ENCODE measurements at regions not wholly inside any gene's neighbourhood (a gene's known extent, or its start where the extent isn't known, plus 50 kb on each side); places are given as distances from the start of the nearest gene placed in this dataset.

DNA sequence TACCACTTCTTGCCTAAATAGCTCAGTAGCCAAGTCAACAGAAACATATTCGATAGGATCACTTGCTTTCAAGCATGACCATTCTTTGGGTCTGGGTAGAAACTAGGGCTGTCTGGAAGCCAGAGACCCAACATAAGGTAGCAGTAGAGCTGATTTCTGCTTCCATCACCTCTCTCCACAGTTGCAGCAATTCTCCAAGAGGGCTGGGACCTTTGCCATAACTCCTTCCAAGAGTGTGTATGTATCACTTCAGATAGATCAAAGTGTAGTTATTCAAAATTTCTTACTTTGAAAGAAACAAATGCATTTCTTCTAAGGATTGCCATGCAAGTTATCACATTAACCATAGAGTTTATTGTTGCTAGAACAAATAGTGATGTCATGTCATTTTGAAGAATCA is 172.0 kb upstream of the GALNT5 start:
- DNase-seq = no peak
- Histone ChIP-seq H3K9me2 (ENCODE audit: insufficient read depth) (no peaks in the 10 kb centered on the region), H3K79me2 (ENCODE audit: insufficient read depth) (no peaks in the 10 kb centered on the region), H3K27me3 (replicated peaks; ENCODE audit: insufficient read depth) (no peaks in the 10 kb centered on the region), H3K27ac (no peak overlapping the region), H3K9ac (no peak overlapping the region), H3F3A (ENCODE audit: insufficient read depth) (0 out of 2 replicates have a peak, but pooled peaks cover 4% of the 10 kb centered on the region), H3K4me2 (ENCODE audit: unreplicated experiment) (no peak overlapping the region), H2AFZ (no peak overlapping the region), H3K36me3 (ENCODE audit: low read depth) (no peaks in the 10 kb centered on the region), H3K9me3 (ENCODE audit: low read depth) (no peaks in the 10 kb centered on the region), H3K4me1 (ENCODE audit: insufficient read depth) (peaks cover 20% of the 10 kb centered on the region), H3K4me3 (no peak overlapping the region), H4K20me1 (ENCODE audit: insufficient read depth) (no peaks in the 10 kb centered on the region)
- in situ Hi-C loops (cut with MboI) = no loop called here
- WGBS, 2 experiments (ENCODE audit: low coverage in 1 of 2, low lambda C conversion rate in 2 of 2, missing lambda C conversion rate in 2 of 2) = 85 to 95% methylated on average over 1 of the region's 1 CpG
- no peak for TF ChIP-seq EZH2phosphoT487 (IDR thresholded peaks at IDR 0.05; ENCODE audit: insufficient read depth, low read depth)
- no peak for TF ChIP-seq EZH2 (IDR thresholded peaks at IDR 0.05; ENCODE audit: insufficient read depth, poor library complexity, severe bottlenecking)

DNA sequence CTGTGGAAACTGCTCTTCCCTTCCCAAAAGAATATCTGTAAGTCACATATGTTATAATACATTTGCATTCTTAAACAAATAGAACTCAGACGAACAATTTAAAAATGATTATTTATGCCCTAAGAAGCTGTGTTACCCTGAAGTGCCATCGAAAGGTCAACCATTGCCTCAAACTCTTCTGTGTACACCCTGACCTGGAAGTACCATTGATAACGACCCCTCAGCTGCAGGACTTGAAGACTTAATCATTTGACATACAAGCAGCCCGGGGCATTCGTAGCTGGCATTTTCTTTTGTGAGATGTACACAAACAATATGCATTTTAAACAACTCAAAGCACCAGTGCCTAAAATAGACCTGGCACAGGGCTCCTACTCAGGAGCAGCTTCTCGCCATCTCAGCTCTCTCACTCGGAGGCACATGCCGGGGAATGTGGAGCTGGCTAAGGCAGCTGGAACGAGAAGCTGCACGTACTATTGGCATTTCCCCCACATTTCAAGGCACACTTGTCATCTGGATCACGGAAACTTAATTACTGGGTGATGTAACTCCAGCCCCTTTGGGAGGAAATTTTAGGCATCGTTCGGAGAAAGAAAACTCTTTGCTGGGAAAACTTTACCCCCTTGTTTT is 170.0 kb upstream of the GALNT5 start:
- peak overlapping the region; percentile 77 for H2AFZ ChIP-seq
- peak overlapping the region; percentile 68 for H3K27ac ChIP-seq
- peak; percentile 88 for DNase-seq
- H3K4me1 ChIP-seq (ENCODE audit: insufficient read depth) = peaks cover 20% of the 10 kb centered on the region
- no peaks in the 10 kb centered on the region for H3K79me2 ChIP-seq (ENCODE audit: insufficient read depth)
- no peaks in the 10 kb centered on the region for H3K27me3 ChIP-seq (replicated peaks; ENCODE audit: insufficient read depth)
- H4K20me1 ChIP-seq (ENCODE audit: insufficient read depth) = no peaks in the 10 kb centered on the region
- H3K9me3 ChIP-seq (ENCODE audit: low read depth) = no peaks in the 10 kb centered on the region
- 20 to 22% methylated on average over 13 of the region's 13 CpGs for WGBS, 2 experiments (ENCODE audit: low coverage in 1 of 2, low lambda C conversion rate in 2 of 2, missing lambda C conversion rate in 2 of 2)
- no peaks in the 10 kb centered on the region for H3K9me2 ChIP-seq (ENCODE audit: insufficient read depth)
- peak overlapping the region; percentile 49 for H3K9ac ChIP-seq
- peak overlapping the region; percentile 70 for H3K4me2 ChIP-seq (ENCODE audit: unreplicated experiment)
- TF ChIP-seq EZH2phosphoT487 (IDR thresholded peaks at IDR 0.05; ENCODE audit: insufficient read depth, low read depth) (no peak), EZH2 (IDR thresholded peaks at IDR 0.05; ENCODE audit: insufficient read depth, poor library complexity, severe bottlenecking) (no peak)
- 0 out of 2 replicates have a peak, but pooled peaks cover 4% of the 10 kb centered on the region for H3F3A ChIP-seq (ENCODE audit: insufficient read depth)
- H3K4me3 ChIP-seq = peak overlapping the region; percentile 32
- no peaks in the 10 kb centered on the region for H3K36me3 ChIP-seq (ENCODE audit: low read depth)
- in situ Hi-C loops (cut with MboI) = no loop called here

DNA sequence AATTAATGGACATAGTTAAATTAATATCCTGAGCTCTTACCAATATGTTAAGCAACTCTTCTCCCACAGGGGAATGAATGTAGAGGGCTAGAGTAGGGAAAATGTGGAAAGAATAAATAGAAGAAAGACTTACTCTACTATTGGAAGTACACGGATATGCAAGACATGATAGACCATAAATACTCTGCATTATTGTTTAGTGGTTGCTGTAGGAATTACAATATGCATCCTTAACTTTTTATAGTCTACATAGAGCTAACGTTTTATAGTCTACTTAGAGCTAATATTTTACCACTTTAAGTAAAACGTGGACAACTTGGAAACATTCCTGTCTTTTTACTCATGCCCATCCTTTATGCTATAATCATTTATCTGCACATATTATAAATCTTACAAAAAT is 163.8 kb upstream of the GALNT5 start:
- Histone ChIP-seq H3F3A (ENCODE audit: insufficient read depth) (no peaks in the 10 kb centered on the region), H3K27ac (no peak overlapping the region), H2AFZ (no peak overlapping the region), H4K20me1 (ENCODE audit: insufficient read depth) (no peaks in the 10 kb centered on the region), H3K4me2 (ENCODE audit: unreplicated experiment) (no peak overlapping the region), H3K36me3 (ENCODE audit: low read depth) (no peaks in the 10 kb centered on the region), H3K9ac (no peak overlapping the region), H3K9me2 (ENCODE audit: insufficient read depth) (no peaks in the 10 kb centered on the region), H3K79me2 (ENCODE audit: insufficient read depth) (no peaks in the 10 kb centered on the region), H3K4me3 (no peak overlapping the region), H3K9me3 (ENCODE audit: low read depth) (no peaks in the 10 kb centered on the region), H3K4me1 (ENCODE audit: insufficient read depth) (no peaks in the 10 kb centered on the region), H3K27me3 (replicated peaks; ENCODE audit: insufficient read depth) (no peaks in the 10 kb centered on the region)
- WGBS, 2 experiments (ENCODE audit: low coverage in 1 of 2, low lambda C conversion rate in 2 of 2, missing lambda C conversion rate in 2 of 2) = 41 to 50% methylated on average over 3 of the region's 3 CpGs
- TF ChIP-seq EZH2phosphoT487 (IDR thresholded peaks at IDR 0.05; ENCODE audit: insufficient read depth, low read depth) (no peak), EZH2 (IDR thresholded peaks at IDR 0.05; ENCODE audit: insufficient read depth, poor library complexity, severe bottlenecking) (no peak)
- no peak for DNase-seq
- in situ Hi-C loops (cut with MboI) = no loop called here

DNA sequence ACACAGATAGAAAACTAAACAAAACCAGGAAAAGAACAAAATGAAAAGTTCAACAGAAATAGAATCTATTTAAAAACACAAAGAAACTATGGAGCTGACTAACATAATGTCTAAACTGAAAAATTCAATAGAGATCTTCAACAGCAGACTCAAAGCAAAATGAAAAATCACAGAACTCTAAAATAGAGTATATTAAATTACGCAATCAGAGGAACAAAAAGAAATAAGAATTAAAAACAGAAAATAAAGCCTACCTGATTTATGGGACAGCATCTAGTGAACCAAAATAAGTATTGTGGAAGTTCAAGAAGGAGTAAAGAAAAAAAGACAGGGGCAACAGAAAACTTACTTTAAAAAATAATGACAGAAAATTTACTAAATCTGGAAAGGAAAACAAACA is 152.1 kb upstream of the GALNT5 start:
- no peak for TF ChIP-seq EZH2 (IDR thresholded peaks at IDR 0.05; ENCODE audit: insufficient read depth, poor library complexity, severe bottlenecking)
- TF ChIP-seq EZH2phosphoT487 (IDR thresholded peaks at IDR 0.05; ENCODE audit: insufficient read depth, low read depth) = no peak
- H3K27ac ChIP-seq = no peak overlapping the region
- no peaks in the 10 kb centered on the region for H3K9me3 ChIP-seq (ENCODE audit: low read depth)
- no peak overlapping the region for H3K4me3 ChIP-seq
- DNase-seq = no peak
- H3K79me2 ChIP-seq (ENCODE audit: insufficient read depth) = no peaks in the 10 kb centered on the region
- no peak overlapping the region for H3K4me2 ChIP-seq (ENCODE audit: unreplicated experiment)
- in situ Hi-C loops (cut with MboI) = no loop called here
- no peak overlapping the region for H3K9ac ChIP-seq
- H4K20me1 ChIP-seq (ENCODE audit: insufficient read depth) = no peaks in the 10 kb centered on the region
- no peaks in the 10 kb centered on the region; the same call in 1 of the 2 replicates for H3K27me3 ChIP-seq (replicated peaks; ENCODE audit: insufficient read depth)
- WGBS, 2 experiments (ENCODE audit: low coverage in 1 of 2, low lambda C conversion rate in 2 of 2, missing lambda C conversion rate in 2 of 2) = 63 to 67% methylated on average over 1 of the region's 1 CpG
- no peaks in the 10 kb centered on the region for H3F3A ChIP-seq (ENCODE audit: insufficient read depth)
- H2AFZ ChIP-seq = no peak overlapping the region
- peaks cover 3% of the 10 kb centered on the region; the same call in 1 of the 2 replicates for H3K9me2 ChIP-seq (ENCODE audit: insufficient read depth)
- no peaks in the 10 kb centered on the region for H3K4me1 ChIP-seq (ENCODE audit: insufficient read depth)
- H3K36me3 ChIP-seq (ENCODE audit: low read depth) = no peaks in the 10 kb centered on the region
